Renal cortical epithelial cell (primary cell): ENCODE measurements at regions not wholly inside any gene's neighbourhood (a gene's known extent, or its start where the extent isn't known, plus 50 kb on each side); places are given as distances from the start of the nearest gene placed in this dataset.
"Not testable (repeated sequence)": the region's sequence is repeated elsewhere in the genome, so short reads cannot be mapped to it uniquely, and the experiment has no call there.

Experiments used
- DNase-seq: peaks from one replicate; pipeline ENCODE4 v3.0.0-alpha.2; 2011; ENCODE audit warnings: low read depth

- no peak for DNase-seq
These were observed 906.2 kb downstream of the BRD1 start for GRCh38 chr22:48921411-48921903.

GRCh38 chr22:48920776-48921241 is 906.9 kb downstream of the BRD1 start:
- DNase-seq = no peak

DNA sequence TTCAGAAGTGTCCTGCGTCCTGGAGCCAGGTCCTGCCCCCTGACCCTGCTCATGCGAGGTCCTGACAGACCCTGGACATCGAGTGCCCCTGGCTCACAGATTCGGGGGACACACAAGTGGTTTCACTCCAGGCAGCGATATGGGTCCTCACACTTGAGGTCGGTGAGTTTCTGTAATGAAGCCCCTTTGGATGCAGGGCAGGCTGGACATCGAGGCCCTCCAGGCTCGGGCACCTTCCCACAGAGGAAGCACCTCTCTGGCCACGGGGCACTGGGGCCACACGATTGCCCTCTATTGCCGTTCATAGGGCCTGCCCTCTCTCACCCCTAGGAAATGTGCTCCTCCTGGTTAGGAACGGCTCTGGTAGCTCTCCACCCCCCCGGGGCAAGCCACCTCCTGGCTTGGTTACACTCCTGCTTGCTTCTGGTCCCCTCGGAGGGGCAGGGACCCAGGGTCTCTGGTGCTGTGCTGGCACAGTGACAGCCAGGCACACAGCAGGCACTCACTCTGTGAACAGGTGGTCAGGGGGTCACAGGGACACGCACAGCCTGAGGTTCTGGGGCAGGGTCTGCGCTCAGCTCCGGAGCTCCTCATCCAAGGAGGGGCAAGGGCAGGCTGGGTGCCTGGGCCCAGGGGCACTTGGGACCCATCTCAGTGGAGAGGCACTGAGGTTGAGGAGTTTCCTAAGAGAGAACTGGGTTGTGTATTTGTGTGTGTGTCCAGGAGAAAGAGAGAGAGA is 907.7 kb downstream of the BRD1 start:
- DNase-seq = no peak

GRCh38 chr22:48919187-48919590 is 908.5 kb downstream of the BRD1 start:
- DNase-seq = no peak

DNA sequence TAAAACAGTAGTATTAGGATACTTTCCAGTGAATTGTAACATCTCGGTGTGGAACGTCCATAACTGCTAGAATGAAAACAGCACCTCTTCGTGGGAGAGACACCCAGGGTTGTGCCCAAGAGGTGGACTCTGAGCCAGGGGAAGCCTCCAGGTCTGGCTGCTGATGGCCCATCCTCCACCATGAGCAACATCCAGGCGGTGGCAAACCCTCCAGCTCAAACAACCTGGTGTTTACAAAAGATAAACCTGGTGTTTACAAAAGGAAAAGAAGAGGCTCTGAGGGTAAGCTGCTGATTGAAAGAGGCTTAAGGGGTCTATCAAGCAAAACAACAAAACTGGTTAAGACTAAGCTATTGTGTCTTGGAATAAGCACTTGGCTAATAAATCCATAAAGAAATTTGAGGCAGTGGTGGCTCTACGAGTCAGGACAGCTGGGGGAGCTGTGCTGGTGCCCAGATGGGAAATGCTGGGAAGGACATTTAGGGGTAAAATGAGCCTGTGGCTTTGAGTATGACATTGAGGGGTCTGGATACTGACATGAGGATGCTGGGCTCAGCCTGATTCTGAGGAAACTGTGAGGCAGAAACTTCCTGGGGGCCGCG is 909.0 kb downstream of the BRD1 start:
- DNase-seq = no peak

DNA sequence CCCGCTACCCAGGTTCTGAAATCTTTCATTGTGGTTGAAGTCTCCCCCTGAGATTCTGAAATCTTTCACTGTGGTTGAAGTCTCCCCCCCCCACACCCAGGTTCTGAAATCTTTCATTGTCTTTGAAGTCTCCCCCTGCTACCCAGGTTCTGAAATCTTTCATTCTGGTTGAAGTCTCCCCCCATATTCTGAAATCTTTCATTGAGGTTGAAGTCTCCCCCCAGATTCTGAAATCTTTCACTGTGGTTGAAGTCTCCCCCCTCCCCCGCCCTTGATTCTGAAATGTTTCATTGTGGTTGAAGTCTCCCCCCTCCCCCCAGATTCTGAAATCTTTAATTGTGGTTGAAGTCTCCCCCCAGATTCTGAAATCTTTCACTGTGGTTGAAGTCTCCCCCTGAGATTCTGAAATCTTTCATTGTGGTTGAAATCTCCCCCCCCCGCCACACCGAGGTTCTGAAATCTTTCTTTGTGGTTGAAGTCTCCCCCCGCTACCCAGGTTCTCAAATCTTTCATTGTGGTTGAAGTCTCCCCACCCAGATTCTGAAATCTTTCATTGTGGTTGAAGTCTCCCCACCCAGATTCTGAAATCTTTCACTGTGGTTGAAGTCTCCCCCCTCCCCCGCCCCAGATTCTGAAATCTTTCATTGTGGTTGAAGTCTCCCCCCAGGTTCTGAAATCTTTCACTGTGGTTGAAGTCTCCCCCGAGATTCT is 915.2 kb downstream of the BRD1 start:
- not testable (repeated sequence) for DNase-seq

DNA sequence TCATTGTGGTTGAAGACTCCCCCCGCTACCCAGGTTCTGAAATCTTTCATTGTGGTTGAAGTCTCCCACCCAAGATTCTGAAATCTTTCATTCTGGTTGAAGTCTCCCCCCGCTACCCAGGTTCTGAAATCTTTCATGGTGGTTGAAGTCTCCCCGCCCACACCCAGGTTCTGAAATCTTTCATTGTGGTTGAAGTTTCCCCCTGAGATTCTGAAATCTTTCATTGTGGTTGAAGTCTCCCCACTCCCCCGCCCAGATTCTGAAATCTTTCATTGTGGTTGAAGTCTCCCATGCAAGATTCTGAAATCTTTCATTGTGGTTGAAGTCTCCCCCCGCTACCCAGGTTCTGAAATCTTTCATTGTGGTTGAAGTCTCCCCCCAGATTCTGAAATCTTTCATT is 916.0 kb downstream of the BRD1 start:
- DNase-seq = not testable (repeated sequence)

DNA sequence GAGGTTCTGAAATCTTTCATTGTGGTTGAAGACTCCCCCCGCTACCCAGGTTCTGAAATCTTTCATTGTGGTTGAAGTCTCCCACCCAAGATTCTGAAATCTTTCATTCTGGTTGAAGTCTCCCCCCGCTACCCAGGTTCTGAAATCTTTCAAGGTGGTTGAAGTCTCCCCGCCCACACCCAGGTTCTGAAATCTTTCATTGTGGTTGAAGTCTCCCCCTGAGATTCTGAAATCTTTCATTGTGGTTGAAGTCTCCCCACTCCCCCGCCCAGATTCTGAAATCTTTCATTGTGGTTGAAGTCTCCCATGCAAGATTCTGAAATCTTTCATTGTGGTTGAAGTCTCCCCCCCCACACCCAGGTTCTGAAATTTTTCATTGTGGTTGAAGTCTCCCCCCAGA is 916.6 kb downstream of the BRD1 start:
- DNase-seq = not testable (repeated sequence)

GRCh38 chr22:48908547-48908946 is 919.1 kb downstream of the BRD1 start:
- no peak for DNase-seq

DNA sequence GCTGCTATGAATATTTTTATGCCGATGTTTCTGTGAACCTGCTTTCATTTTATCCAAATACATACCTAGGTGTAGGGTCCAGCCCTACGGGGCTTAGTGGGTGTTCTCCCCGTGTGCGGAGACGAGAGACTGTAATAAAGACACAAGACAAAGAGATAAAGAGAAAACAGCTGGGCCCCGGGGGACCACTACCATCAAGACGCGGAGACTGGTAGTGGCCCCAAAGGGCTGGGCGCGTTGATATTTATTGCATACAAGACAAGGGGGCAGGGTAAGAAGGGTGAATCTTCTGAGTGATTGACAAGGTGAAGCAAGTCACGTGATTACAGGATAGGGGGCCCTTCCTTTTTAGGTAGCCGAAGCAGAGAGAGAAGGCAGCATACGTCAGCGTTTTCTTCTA is 920.1 kb downstream of the BRD1 start:
- DNase-seq = no peak

DNA sequence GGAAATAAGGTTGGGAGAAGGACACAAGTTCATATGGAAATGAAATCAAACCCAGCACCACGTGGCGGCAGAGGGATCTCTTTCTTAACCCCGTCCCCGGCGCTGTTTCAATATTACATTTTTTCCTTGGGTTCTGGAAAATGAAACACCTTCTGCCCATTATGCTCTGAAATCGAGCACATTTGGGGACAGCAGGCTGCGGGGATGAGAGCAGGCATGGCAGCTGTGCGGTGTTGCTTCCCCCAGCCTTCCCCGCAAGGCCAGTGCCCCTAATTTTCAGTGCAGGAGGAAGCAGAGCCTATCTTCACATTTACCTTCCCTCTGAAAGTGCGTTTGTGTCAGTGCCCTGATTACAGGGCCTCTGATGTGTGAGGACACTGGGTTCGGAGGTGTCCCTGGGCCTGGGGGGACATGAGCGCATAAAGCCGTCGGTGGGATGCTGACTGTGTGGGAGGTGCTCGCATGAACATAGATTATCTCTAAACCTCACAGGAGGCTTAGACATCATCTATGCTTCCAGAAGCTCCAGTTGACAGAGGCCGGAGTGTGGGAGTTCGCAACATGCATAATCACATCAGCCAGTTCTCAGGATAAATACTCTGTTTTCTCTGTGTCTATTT is 921.3 kb downstream of the BRD1 start:
- DNase-seq = no peak

DNA sequence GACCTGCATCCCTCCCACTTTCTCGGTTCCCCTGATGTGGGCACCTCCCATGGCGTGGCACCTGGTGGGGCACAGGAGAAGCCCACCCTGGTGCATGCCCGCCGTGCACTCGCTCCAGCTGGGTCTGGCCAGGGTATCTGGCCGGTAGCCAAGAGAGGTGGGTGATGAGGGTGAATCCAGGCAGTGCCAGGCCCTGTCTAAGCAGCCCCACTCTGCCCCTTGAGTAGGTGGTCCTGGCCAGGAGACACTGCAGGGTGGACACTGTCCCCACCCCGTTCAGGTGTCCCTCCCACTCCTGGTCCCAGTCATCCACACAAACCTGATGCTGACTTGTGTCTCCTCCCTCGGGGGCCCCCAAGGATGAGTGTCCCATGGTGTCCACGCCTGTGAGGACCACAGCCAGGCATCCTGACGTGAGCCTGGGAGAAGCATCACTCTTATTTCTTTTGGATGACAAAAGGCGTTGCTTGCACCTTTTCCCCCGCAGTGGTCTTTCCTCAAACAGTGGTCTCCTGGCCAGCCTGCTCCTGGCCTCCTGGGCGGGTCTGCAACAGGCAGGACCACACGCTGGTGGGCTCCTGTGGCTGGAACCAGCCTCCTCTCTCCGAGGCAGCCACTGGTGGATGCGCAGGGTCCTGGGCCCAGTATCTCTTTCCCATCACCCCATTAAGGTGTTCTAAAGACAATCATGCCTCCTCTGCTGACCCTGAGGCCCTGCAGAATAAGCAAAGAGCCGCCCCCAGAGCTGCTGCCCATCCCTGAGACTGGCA is 922.3 kb downstream of the BRD1 start:
- DNase-seq = no peak

GRCh38 chr22:48902983-48903650 is 924.6 kb downstream of the BRD1 start:
- no peak for DNase-seq

DNA sequence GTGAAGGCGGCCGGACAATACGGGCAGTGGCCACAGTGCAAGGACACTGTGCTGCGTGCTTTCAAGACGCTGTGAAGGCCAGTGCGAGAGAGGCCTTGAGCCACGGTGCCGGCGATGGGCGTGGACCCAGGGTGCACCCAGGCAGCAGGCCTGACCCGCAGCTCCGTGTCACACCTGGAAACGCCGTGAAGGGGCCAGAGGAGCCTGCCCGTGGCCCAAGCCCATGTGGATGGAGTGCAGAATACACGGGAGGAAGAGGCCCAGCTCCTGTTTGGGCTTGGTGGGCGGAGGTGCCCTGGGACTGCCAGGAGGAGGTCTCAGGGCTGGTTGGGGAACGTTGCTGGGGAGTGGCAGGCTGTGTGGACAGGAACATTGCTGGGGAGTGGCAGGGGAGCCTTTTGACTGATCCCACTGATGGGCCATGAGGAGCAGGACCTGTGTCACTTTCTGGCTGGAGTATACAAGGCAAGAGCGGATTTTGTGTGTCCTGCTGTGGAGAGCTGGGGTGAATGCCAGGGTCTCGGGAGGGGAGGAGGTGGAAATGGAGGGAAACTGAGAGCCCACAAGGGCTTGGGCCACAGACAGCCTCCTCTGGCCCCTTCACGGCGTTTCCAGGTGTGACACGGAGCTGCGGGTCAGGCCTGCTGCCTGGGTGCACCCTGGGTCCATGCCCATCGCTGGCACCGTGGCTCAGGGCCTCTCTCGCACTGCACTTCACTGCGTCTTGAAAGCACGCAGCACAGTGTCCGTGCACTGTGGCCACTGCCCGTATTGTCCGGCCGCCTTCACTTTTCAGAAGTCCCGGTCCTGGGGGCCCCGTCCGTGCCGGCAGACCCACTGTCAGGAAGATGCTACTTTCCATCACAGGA is 925.4 kb downstream of the BRD1 start:
- DNase-seq = no peak

DNA sequence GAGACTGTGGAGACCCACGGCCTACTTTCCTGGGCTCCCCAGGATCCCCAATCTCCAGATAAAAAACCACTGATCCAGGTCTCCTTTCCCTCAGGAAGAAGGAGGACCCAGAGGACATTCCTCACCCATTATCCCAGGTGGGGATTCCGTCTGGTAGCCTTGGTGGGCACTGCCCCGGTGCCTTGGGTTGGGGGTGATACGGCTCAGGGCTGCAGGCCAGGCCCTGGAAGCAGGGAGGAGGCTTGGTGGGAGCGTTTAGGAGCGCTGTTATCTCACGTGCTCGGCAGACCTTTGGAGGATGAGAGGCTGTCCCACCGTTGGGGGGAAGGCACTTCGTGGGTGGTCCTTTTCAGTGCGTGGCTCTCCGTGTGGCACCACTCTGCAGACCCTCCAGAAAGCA is 926.3 kb downstream of the BRD1 start:
- no peak for DNase-seq

GRCh38 chr22:48900626-48901025 is 927.0 kb downstream of the BRD1 start:
- no peak for DNase-seq

- no peak for DNase-seq
These were observed 927.4 kb downstream of the BRD1 start for GRCh38 chr22:48900327-48900597.

DNA sequence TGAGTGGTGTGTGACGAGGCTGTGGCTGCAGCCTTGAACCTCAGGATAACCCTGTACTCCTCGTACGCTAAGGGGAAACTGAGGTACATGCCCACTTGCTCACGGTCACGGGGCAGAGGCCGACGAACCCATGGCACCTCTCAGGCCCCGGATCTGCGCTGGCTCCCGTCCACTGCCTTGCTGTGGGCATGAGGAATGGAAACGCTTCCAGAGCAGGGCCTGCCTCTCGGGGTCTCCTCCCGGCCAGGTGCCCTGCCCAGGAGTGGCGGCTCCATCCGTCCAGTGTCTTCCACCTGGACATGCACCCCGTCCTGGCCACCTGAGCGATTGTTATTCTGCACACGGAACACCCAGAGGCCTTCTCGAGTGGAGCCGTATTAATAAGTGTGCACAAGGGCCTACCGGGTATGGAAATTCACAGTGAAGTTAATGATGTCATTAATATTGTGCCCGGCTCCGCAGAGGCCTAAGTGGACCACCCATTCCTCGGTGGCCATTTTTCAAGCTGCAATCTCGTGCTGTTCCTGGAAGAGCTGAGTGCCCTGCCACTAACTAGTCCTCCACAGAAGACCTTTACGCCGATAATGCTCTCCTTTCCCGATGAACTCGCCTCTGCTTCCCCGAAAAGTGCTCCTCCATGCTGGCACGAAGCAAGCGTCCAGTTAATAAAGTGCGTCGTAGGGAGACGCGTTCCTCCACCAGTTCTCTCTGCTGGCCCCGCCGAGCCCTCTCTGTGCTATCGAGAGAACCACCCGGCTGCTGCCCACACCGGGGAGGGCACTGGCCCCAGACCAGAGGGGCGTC is 927.9 kb downstream of the BRD1 start:
- no peak for DNase-seq

- no peak for DNase-seq
These were observed 929.0 kb downstream of the BRD1 start for GRCh38 chr22:48898524-48899250.
